Activated T-helper 2 cell treated with anti-CD3 and anti-CD28 coated beads, Interferon-gamma antibody, Interleukin-2, Interleukin-4, amounts not matched to agents 10 μg/mL and 5 μg/mL and 100 μg/mL, durations not matched to agents 14 hours and 24 hours and 36 hours (primary cell): ENCODE measurements at regions not wholly inside any gene's neighbourhood (a gene's known extent, or its start where the extent isn't known, plus 50 kb on each side); places are given as distances from the start of the nearest gene placed in this dataset.

Source experiments
- DNase-seq: peaks from one replicate; pipeline ENCODE4 v3.0.0; 2021; ENCODE audit warnings: low spot score
- H3K27ac Mint-ChIP-seq: one replicate; pipeline ENCODE4 v1.8.0; 2021; ENCODE audit warnings: mixed read lengths
- H3K27me3 Mint-ChIP-seq: one replicate; pipeline ENCODE4 v1.8.0; 2021; ENCODE audit warnings: low read depth, mixed read lengths
- H3K36me3 Mint-ChIP-seq: one replicate; pipeline ENCODE4 v1.8.0; 2021; ENCODE audit warnings: low read depth, mixed read lengths
- H3K4me1 Mint-ChIP-seq: one replicate; pipeline ENCODE4 v1.8.0; 2021; ENCODE audit warnings: low read depth, mixed read lengths
- H3K4me3 Mint-ChIP-seq: one replicate; pipeline ENCODE4 v1.8.0; 2021; ENCODE audit warnings: low read depth, mild to moderate bottlenecking, moderate library complexity, mixed read lengths
- H3K9me3 Mint-ChIP-seq: one replicate; pipeline ENCODE4 v1.8.0; 2021; ENCODE audit warnings: mixed read lengths
- intact Hi-C: fragments of 100-400 bp; cut with micrococcal nuclease; formaldehyde crosslinking; loops from one replicate; pipeline ENCODE4 v1.15.1; 2023

GRCh38 chr2:217372794-217373193 lies 512.9 kb upstream of the TNP1 start:
- intact Hi-C loops = no loop called here
- Mint-ChIP-seq H3K9me3 (peaks cover 5% of the 10 kb centered on the region), H3K36me3 (no peaks in the 10 kb centered on the region), H3K27ac (no peak overlapping the region), H3K4me1 (no peaks in the 10 kb centered on the region), H3K27me3 (no peaks in the 10 kb centered on the region), H3K4me3 (no peak overlapping the region)
- DNase-seq = no peak

- Mint-ChIP-seq H3K27me3 (no peaks in the 10 kb centered on the region), H3K36me3 (no peaks in the 10 kb centered on the region), H3K27ac (no peak overlapping the region), H3K4me1 (no peaks in the 10 kb centered on the region), H3K9me3 (no peaks in the 10 kb centered on the region), H3K4me3 (no peak overlapping the region)
- DNase-seq = no peak
- intact Hi-C loops = no loop called here
These were observed 511.9 kb upstream of the TNP1 start for GRCh38 chr2:217371781-217372213.

- Mint-ChIP-seq H3K4me3 (no peak overlapping the region), H3K4me1 (no peaks in the 10 kb centered on the region), H3K9me3 (no peaks in the 10 kb centered on the region), H3K27ac (no peak overlapping the region), H3K27me3 (no peaks in the 10 kb centered on the region), H3K36me3 (no peaks in the 10 kb centered on the region)
- intact Hi-C loops = no loop called here
- no peak for DNase-seq
These were observed 510.5 kb upstream of the TNP1 start for GRCh38 chr2:217370391-217370790.

GRCh38 chr2:217367464-217367863 lies 507.6 kb upstream of the TNP1 start:
- no peaks in the 10 kb centered on the region for H3K36me3 Mint-ChIP-seq
- no peak overlapping the region for H3K4me3 Mint-ChIP-seq
- H3K27ac Mint-ChIP-seq = no peak overlapping the region
- no peaks in the 10 kb centered on the region for H3K27me3 Mint-ChIP-seq
- intact Hi-C loops = no loop called here
- no peak for DNase-seq
- H3K9me3 Mint-ChIP-seq = no peaks in the 10 kb centered on the region
- H3K4me1 Mint-ChIP-seq = no peaks in the 10 kb centered on the region

GRCh38 chr2:217366966-217367365 lies 507.1 kb upstream of the TNP1 start:
- DNase-seq = no peak
- H3K27ac Mint-ChIP-seq = no peak overlapping the region
- H3K4me1 Mint-ChIP-seq = no peaks in the 10 kb centered on the region
- H3K9me3 Mint-ChIP-seq = no peaks in the 10 kb centered on the region
- no peaks in the 10 kb centered on the region for H3K36me3 Mint-ChIP-seq
- H3K4me3 Mint-ChIP-seq = no peak overlapping the region
- no peaks in the 10 kb centered on the region for H3K27me3 Mint-ChIP-seq
- intact Hi-C loops = no loop called here

GRCh38 chr2:217366266-217366895 lies 506.5 kb upstream of the TNP1 start:
- DNase-seq = no peak
- Mint-ChIP-seq H3K27me3 (no peaks in the 10 kb centered on the region), H3K4me3 (no peak overlapping the region), H3K4me1 (no peaks in the 10 kb centered on the region), H3K36me3 (no peaks in the 10 kb centered on the region), H3K27ac (no peak overlapping the region), H3K9me3 (no peaks in the 10 kb centered on the region)
- intact Hi-C loops = no loop called here

- Mint-ChIP-seq H3K4me3 (no peak overlapping the region), H3K27me3 (no peaks in the 10 kb centered on the region), H3K36me3 (no peaks in the 10 kb centered on the region), H3K27ac (no peak overlapping the region), H3K9me3 (no peaks in the 10 kb centered on the region), H3K4me1 (no peaks in the 10 kb centered on the region)
- DNase-seq = no peak
- intact Hi-C loops = no loop called here
These were observed 505.8 kb upstream of the TNP1 start for GRCh38 chr2:217365656-217366055.

- no peak for DNase-seq
- Mint-ChIP-seq H3K27me3 (no peaks in the 10 kb centered on the region), H3K4me1 (no peaks in the 10 kb centered on the region), H3K4me3 (no peak overlapping the region), H3K36me3 (no peaks in the 10 kb centered on the region), H3K9me3 (no peaks in the 10 kb centered on the region), H3K27ac (no peak overlapping the region)
- intact Hi-C loops = no loop called here
These were observed 504.4 kb upstream of the TNP1 start for GRCh38 chr2:217364224-217364623.

- Mint-ChIP-seq H3K4me1 (no peaks in the 10 kb centered on the region), H3K9me3 (no peaks in the 10 kb centered on the region), H3K36me3 (no peaks in the 10 kb centered on the region), H3K4me3 (no peak overlapping the region), H3K27me3 (no peaks in the 10 kb centered on the region), H3K27ac (no peak overlapping the region)
- DNase-seq = no peak
- intact Hi-C loops = no loop called here
These were observed 503.6 kb upstream of the TNP1 start for GRCh38 chr2:217363470-217363869.

GRCh38 chr2:217362710-217363109 lies 502.8 kb upstream of the TNP1 start:
- H3K27me3 Mint-ChIP-seq = no peaks in the 10 kb centered on the region
- H3K4me1 Mint-ChIP-seq = no peaks in the 10 kb centered on the region
- H3K4me3 Mint-ChIP-seq = no peak overlapping the region
- no peak overlapping the region for H3K27ac Mint-ChIP-seq
- no peaks in the 10 kb centered on the region for H3K9me3 Mint-ChIP-seq
- no peak for DNase-seq
- no peaks in the 10 kb centered on the region for H3K36me3 Mint-ChIP-seq
- intact Hi-C loops = no loop called here

GRCh38 chr2:217362286-217362685 lies 502.4 kb upstream of the TNP1 start:
- DNase-seq = no peak
- intact Hi-C loops = no loop called here

GRCh38 chr2:217361483-217361880 lies 501.6 kb upstream of the TNP1 start:
- Mint-ChIP-seq H3K27ac (no peak overlapping the region), H3K9me3 (no peaks in the 10 kb centered on the region), H3K27me3 (no peaks in the 10 kb centered on the region), H3K4me1 (no peaks in the 10 kb centered on the region), H3K36me3 (no peaks in the 10 kb centered on the region), H3K4me3 (no peak overlapping the region)
- no peak for DNase-seq
- intact Hi-C loops = no loop called here

More at GRCh38 chr2:217362286-217362685, 502.4 kb upstream of the TNP1 start:
- no peaks in the 10 kb centered on the region for H3K9me3 Mint-ChIP-seq
- no peaks in the 10 kb centered on the region for H3K36me3 Mint-ChIP-seq
- no peaks in the 10 kb centered on the region for H3K4me1 Mint-ChIP-seq
- H3K27ac Mint-ChIP-seq = no peak overlapping the region
- no peaks in the 10 kb centered on the region for H3K27me3 Mint-ChIP-seq
- H3K4me3 Mint-ChIP-seq = no peak overlapping the region

GRCh38 chr2:217360781-217361482 lies 501.1 kb upstream of the TNP1 start:
- Mint-ChIP-seq H3K4me3 (no peak overlapping the region), H3K36me3 (no peaks in the 10 kb centered on the region), H3K4me1 (no peaks in the 10 kb centered on the region), H3K9me3 (no peaks in the 10 kb centered on the region), H3K27me3 (no peaks in the 10 kb centered on the region), H3K27ac (no peak overlapping the region)
- intact Hi-C loops = no loop called here
- DNase-seq = no peak
